GM18907 (cell line): ENCODE measurements at regions not wholly inside any gene's neighbourhood (a gene's known extent, or its start where the extent isn't known, plus 50 kb on each side); places are given as distances from the start of the nearest gene placed in this dataset.

Experiments
- ATAC-seq: cut with Tn5 transposase; IDR thresholded peaks from one replicate; pipeline ENCODE4 v1.9.1; 2021; ENCODE audit warnings: mild to moderate bottlenecking, moderate library complexity; ENCODE audit not compliant: unreplicated experiment

- ATAC-seq, result no peak
Measured at GRCh38 chr11:79902493-79902892, 461.7 kb upstream of the TENM4 start.

DNA sequence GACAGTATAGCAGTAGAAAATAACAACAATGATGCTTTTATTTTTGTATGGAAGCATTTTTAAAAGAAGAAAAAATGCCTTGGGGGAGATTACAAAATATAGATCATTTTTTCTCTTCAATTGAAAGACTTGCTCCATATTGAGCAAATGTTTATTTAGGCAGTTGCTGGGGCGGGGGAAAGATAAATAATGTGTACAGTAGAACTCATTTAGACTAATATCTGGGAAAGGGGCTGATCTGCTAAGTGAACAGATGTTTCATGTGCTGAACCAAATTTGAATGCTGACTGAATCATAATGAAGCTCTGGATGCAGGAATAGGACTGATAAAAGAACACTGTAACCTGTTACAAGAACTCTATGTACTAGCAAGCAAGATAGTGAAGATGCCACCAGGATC, 457.1 kb upstream of the TENM4 start:
- no peak for ATAC-seq

GRCh38 chr11:79896258-79896657, 455.4 kb upstream of the TENM4 start:
- ATAC-seq, result no peak

- no peak for ATAC-seq
Measured at GRCh38 chr11:79894111-79894510, 453.3 kb upstream of the TENM4 start.

GRCh38 chr11:79890272-79890671, 449.4 kb upstream of the TENM4 start:
- no peak for ATAC-seq

GRCh38 chr11:79864882-79865281, 424.1 kb upstream of the TENM4 start:
- no peak for ATAC-seq

DNA sequence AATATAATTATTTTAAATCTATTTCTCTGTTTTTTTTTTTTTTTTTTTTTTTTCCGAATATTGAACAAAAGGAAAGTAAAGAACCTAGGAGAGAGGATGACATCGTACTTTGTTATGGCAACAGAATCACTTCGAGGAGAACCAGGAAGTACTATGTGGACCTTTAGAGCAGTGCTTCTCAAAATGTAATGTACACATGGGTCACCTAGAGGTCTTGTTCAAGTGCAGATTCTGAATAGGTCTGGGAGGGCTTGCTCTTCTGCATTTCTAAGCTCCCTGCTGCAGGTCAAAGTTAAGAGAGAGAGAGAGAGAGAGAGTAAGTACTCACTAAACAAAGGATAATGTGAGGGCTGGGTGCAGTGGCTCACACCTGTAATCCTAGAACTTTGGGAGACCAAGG, 419.5 kb upstream of the TENM4 start:
- ATAC-seq, result no peak

DNA sequence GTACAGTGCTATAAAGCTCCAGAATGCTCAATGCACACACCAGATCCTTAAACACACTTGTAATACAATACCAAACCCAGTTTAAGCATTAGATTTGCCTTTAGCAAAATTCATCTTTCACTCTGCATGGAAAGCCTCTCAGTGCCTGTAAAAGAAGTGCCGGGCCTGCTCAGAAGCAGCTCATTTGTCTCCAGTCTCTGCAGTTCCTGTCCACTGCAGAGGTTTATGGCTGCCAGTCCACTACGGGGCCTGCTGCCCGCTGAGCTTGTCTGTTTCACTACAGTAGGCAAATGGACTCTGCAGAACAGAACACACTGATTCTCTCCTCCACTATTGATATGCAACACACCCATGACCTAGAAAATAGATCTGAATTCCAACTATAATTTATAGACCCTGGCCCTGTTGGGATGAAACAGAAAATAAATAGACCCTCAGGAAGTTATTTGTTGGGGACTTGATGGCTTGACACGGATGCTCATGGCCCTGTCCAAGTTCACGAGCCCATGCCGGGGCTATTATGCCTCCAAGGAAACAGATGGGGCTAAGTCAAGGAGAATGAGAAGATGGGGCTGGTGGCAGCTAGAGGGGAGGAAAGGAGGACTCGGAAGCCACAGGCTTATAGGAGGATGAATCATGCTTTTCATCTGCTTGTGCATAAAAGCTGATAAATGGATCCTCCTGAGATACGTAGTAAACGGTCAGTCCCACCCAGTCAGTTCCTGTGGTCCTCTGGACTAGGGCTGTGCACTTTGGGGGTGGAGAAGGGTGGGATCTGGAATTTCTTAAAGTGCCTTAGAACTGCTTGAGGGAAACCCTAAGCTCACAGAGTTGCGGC, 416.8 kb upstream of the TENM4 start:
- no peak for ATAC-seq

GRCh38 chr11:79852176-79852575, 411.3 kb upstream of the TENM4 start:
- no peak for ATAC-seq

DNA sequence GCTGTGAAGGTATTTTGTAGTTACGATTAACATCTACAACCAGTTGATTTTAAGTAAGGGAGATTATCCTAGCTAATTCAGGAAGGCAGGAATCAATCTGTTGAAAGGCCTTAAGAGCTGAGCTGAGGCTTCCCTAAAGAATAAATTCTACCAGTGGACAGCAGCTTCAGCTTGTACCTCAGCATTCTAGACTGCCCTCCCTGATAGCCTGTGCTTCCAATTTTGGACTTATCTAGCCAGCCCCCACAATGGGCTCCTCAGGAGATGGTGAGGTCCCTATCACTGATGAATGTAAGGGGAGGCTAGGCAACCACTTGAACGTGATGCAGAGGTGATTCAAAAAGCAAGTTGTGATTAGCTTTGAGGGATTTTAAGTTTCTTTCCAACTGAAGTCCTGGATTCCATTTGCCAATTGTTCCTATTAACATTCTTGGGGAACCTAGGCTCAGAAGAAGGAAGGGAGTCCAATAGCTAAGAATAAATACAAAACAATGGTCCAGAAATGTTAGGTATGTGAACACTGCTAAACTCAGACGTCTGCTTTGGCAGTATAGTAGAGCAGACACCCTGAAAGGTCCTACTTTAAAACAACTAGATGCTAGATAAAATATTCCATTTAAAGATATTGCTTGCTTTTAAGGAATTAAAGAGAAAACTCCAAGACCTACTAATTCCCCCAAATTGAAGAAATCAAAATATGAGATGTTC, 404.3 kb upstream of the TENM4 start:
- ATAC-seq, result no peak

DNA sequence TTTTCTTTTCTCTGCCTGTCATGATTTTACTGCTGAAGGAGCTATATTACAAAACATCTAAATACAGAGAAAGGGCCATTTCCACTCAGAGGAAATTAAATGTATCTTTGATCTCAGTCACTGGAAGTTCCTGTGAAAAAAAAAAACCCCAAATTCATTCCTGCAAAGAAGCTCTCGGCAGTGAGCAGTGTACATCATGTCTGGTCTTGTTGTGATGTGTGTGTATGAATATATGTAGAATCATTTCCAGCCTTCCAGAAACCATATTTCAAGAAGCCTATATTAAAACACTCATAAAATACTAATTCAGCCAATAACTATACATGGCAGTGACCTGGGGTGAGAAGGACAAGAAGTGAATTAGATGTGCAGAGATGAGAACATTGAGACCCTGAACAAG, 393.2 kb upstream of the TENM4 start:
- ATAC-seq, result no peak

GRCh38 chr11:79830446-79830845, 389.6 kb upstream of the TENM4 start:
- ATAC-seq, result no peak

GRCh38 chr11:79829891-79830290, 389.1 kb upstream of the TENM4 start:
- ATAC-seq, result no peak

DNA sequence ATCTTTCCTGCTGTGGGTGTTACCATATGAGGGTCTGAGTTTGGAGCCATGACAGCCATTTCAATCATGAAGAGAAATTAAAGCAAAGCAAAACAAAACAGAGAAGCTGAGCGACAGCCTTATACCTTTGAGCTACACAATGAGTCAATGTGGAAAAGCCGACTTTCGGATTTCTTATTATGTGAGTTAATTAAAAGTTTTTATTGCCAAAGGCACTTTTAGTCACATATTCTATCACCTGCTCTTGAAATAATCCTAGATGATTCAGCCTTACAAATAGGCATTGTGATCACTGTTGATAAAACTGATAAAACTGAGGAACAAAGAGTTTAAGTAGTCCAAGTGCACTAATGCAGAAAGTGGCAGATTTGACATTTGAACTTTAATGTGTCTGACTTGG, 381.9 kb upstream of the TENM4 start:
- ATAC-seq, result no peak

DNA sequence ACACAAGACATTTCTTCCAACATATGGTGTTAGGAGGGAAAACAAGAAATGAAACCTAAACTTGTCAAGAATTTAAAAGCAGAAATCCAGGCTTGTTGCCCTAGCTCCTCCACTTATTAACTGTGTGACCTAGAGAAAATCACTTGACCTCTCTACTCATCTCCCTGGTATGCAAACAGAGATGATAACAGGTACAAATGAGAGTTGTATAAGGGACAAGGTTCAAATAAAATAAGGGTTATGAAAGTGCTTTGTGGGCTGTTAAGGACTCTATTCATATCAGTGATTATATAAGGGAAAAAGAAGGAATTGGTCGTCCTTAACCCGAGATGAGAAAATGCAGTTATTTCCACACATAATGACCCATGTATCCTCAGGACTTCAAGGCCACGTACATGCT, 372.7 kb upstream of the TENM4 start:
- ATAC-seq, result no peak

- no peak for ATAC-seq
Measured at GRCh38 chr11:79809487-79809886, 368.7 kb upstream of the TENM4 start.

DNA sequence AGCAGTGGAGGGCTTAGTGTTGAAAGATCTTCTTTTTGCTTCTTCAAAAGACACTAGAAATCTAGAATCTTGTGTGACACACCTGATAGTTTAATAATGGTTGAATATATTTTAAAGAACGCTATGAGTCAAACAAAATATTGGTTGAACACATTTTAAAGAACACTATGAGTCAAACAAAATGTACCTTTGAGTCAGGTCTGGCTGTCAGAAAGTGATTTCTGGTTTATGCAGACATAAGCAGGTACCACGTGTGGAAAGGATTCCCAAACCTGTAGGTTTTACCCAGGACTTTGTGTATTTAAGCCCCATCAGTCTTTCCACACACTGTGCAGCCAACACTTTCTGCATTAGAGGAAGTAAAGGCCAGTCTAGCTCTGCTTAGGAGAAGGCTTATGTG, 366.7 kb upstream of the TENM4 start:
- ATAC-seq, result no peak

GRCh38 chr11:79796704-79797103, 355.9 kb upstream of the TENM4 start:
- no peak for ATAC-seq

- ATAC-seq, result no peak
Measured at GRCh38 chr11:79794484-79795393, 353.9 kb upstream of the TENM4 start.

- no peak for ATAC-seq
Measured at GRCh38 chr11:79794057-79794456, 353.2 kb upstream of the TENM4 start.

DNA sequence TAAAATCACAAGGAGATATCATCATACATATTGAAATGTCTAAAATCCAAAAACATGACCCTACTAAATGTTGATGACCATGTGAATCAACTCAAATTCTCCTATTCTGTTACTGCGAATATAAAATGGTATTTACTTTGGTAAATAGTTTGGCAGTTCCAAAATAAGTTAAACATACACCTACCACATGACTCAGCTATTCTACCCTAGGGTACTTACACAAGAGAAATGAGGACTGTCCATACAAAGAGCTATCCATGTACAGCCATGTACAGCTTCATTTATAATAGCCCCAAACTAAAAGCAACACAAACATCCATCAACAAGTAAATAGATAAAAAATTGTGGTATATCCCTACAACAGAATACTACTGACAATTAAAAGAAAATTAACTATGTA, 346.1 kb upstream of the TENM4 start:
- no peak for ATAC-seq
